ENCODE measurements at regions not wholly inside any gene's neighbourhood (a gene's known extent, or its start where the extent isn't known, plus 50 kb on each side); places are given as distances from the start of the nearest gene placed in this dataset.

- DNase-seq (ENCODE audit: low read depth, low spot score), result no peak
- H3K4me3 ChIP-seq (ENCODE audit: low read length), result no peak overlapping the region
Measured at GRCh38 chr10:50936335-50936734, 50.9 kb upstream of the A1CF start.

- DNase-seq (ENCODE audit: low read depth, low spot score), result no peak
- no peak overlapping the region for H3K4me3 ChIP-seq (ENCODE audit: low read length)
Measured at GRCh38 chr10:50937230-50937907, 51.9 kb upstream of the A1CF start.

- no peak overlapping the region for H3K4me3 ChIP-seq (ENCODE audit: low read length)
- DNase-seq (ENCODE audit: low read depth, low spot score), result no peak
Measured at GRCh38 chr10:50941629-50942028, 56.2 kb upstream of the A1CF start.

- no peak overlapping the region for H3K4me3 ChIP-seq (ENCODE audit: low read length)
- no peak for DNase-seq (ENCODE audit: low read depth, low spot score)
Measured at GRCh38 chr10:50946991-50947781, 61.8 kb upstream of the A1CF start.

- H3K4me3 ChIP-seq (ENCODE audit: low read length), result no peak overlapping the region
- DNase-seq (ENCODE audit: low read depth, low spot score), result no peak
Measured at GRCh38 chr10:50951365-50951764, 65.9 kb upstream of the A1CF start.

GRCh38 chr10:50961297-50961696, 75.9 kb upstream of the A1CF start:
- DNase-seq (ENCODE audit: low read depth, low spot score), result no peak
- H3K4me3 ChIP-seq (ENCODE audit: low read length), result no peak overlapping the region

GRCh38 chr10:50963063-50963462, 77.6 kb upstream of the A1CF start:
- DNase-seq (ENCODE audit: low read depth, low spot score), result no peak
- H3K4me3 ChIP-seq (ENCODE audit: low read length), result no peak overlapping the region

GRCh38 chr10:50968386-50969091, 83.1 kb upstream of the A1CF start:
- no peak for DNase-seq (ENCODE audit: low read depth, low spot score)
- no peak overlapping the region for H3K4me3 ChIP-seq (ENCODE audit: low read length)

GRCh38 chr10:50972591-50972990, 87.2 kb upstream of the A1CF start:
- H3K4me3 ChIP-seq (ENCODE audit: low read length), result no peak overlapping the region
- DNase-seq (ENCODE audit: low read depth, low spot score), result no peak

- no peak for DNase-seq (ENCODE audit: low read depth, low spot score)
- no peak overlapping the region for H3K4me3 ChIP-seq (ENCODE audit: low read length)
Measured at GRCh38 chr10:50981385-50981784, 92.9 kb upstream of the PRKG1 start.

- H3K4me3 ChIP-seq (ENCODE audit: low read length), result no peak overlapping the region
- no peak for DNase-seq (ENCODE audit: low read depth, low spot score)
Measured at GRCh38 chr10:50981904-50982303, 92.4 kb upstream of the PRKG1 start.

GRCh38 chr10:50982989-50983388, 91.3 kb upstream of the PRKG1 start:
- H3K4me3 ChIP-seq (ENCODE audit: low read length), result no peak overlapping the region

GRCh38 chr10:50987934-50988333, 86.4 kb upstream of the PRKG1 start:
- H3K4me3 ChIP-seq (ENCODE audit: low read length), result no peak overlapping the region
- DNase-seq (ENCODE audit: low read depth, low spot score), result no peak

More at GRCh38 chr10:50982989-50983388, 91.3 kb upstream of the PRKG1 start:
- DNase-seq (ENCODE audit: low read depth, low spot score), result no peak

GRCh38 chr10:50988792-50989191, 85.5 kb upstream of the PRKG1 start:
- no peak for DNase-seq (ENCODE audit: low read depth, low spot score)
- no peak overlapping the region for H3K4me3 ChIP-seq (ENCODE audit: low read length)

- no peak overlapping the region for H3K4me3 ChIP-seq (ENCODE audit: low read length)
- no peak for DNase-seq (ENCODE audit: low read depth, low spot score)
Measured at GRCh38 chr10:50990568-50991455, 83.5 kb upstream of the PRKG1 start.

- no peak for DNase-seq (ENCODE audit: low read depth, low spot score)
- H3K4me3 ChIP-seq (ENCODE audit: low read length), result no peak overlapping the region
Measured at GRCh38 chr10:50991456-50992355, 82.6 kb upstream of the PRKG1 start.

- no peak for DNase-seq (ENCODE audit: low read depth, low spot score)
- no peak overlapping the region for H3K4me3 ChIP-seq (ENCODE audit: low read length)
Measured at GRCh38 chr10:50992356-50992901, 81.9 kb upstream of the PRKG1 start.

Measured in Jurkat, Clone E6-1 (cell line).